ENCODE measurements at regions not wholly inside any gene's neighbourhood (a gene's known extent, or its start where the extent isn't known, plus 50 kb on each side); places are given as distances from the start of the nearest gene placed in this dataset.
"Not testable (repeated sequence)": the region's sequence is repeated elsewhere in the genome, so short reads cannot be mapped to it uniquely, and the experiment has no call there.

- Histone ChIP-seq H3F3A (ENCODE audit: low read depth) (no peaks in the 10 kb centered on the region), H3K27me3 (no peaks in the 10 kb centered on the region), H3K4me2 (no peak overlapping the region), H3K9me3 (ENCODE audit: low read depth) (no peaks in the 10 kb centered on the region), H3K9ac (no peak overlapping the region), H3K27ac (no peak overlapping the region), H3K36me3 (no peaks in the 10 kb centered on the region), H3K4me3 (no peak overlapping the region), H3K4me1 (no peaks in the 10 kb centered on the region), H2AFZ (replicated peaks) (no peak overlapping the region), H4K20me1 (ENCODE audit: low read depth) (no peaks in the 10 kb centered on the region), H3K79me2 (ENCODE audit: low read depth) (no peaks in the 10 kb centered on the region)
- Mint-ChIP-seq H3K4me1 (peaks cover 6% of the 10 kb centered on the region), H3K36me3 (peaks cover under 1% of the 10 kb centered on the region), H3K4me3 (no peak overlapping the region), H3K27me3 (ENCODE audit: insufficient read depth, low read depth) (peaks cover 5% of the 10 kb centered on the region), H3K9me3 (peaks cover 3% of the 10 kb centered on the region), H3K27ac (no peak overlapping the region)
- DNase-seq (ENCODE audit: low spot score), result no peak
- no peak for TF ChIP-seq CTCF (IDR thresholded peaks at IDR 0.05)
- no peak for TF ChIP-seq EZH2 (IDR thresholded peaks at IDR 0.05)
- TF ChIP-seq EZH2phosphoT487 (IDR thresholded peaks at IDR 0.05), result no peak
Observed at GRCh38 chr11:116326146-116326545, 446.6 kb downstream of the BUD13 start.

GRCh38 chr11:116325247-116325646 is 447.5 kb downstream of the BUD13 start:
- no peaks in the 10 kb centered on the region for H3F3A ChIP-seq (ENCODE audit: low read depth)
- peaks cover 4% of the 10 kb centered on the region for H3K36me3 ChIP-seq
- DNase-seq (ENCODE audit: low spot score), result no peak
- Mint-ChIP-seq H3K27me3 (ENCODE audit: insufficient read depth, low read depth) (peaks cover 5% of the 10 kb centered on the region), H3K27ac (no peak overlapping the region), H3K9me3 (peaks cover 10% of the 10 kb centered on the region), H3K4me1 (peaks cover 6% of the 10 kb centered on the region), H3K4me3 (no peak overlapping the region), H3K36me3 (peaks cover 1% of the 10 kb centered on the region)
- no peaks in the 10 kb centered on the region for H3K79me2 ChIP-seq (ENCODE audit: low read depth)
- H3K4me3 ChIP-seq, result no peak overlapping the region
- H3K4me1 ChIP-seq, result no peaks in the 10 kb centered on the region
- no peak overlapping the region for H3K27ac ChIP-seq
- H3K4me2 ChIP-seq, result no peak overlapping the region
- H2AFZ ChIP-seq (replicated peaks), result no peak overlapping the region
- no peaks in the 10 kb centered on the region for H4K20me1 ChIP-seq (ENCODE audit: low read depth)
- no peaks in the 10 kb centered on the region for H3K27me3 ChIP-seq
- no peaks in the 10 kb centered on the region for H3K9me3 ChIP-seq (ENCODE audit: low read depth)
- no peak for TF ChIP-seq CTCF (IDR thresholded peaks at IDR 0.05)
- no peak for TF ChIP-seq EZH2phosphoT487 (IDR thresholded peaks at IDR 0.05)
- TF ChIP-seq EZH2 (IDR thresholded peaks at IDR 0.05), result no peak
- no peak overlapping the region for H3K9ac ChIP-seq

- not testable (repeated sequence) for H3K4me3 Mint-ChIP-seq; H4K20me1 ChIP-seq (ENCODE audit: low read depth); H3K4me3 ChIP-seq; H3K36me3 Mint-ChIP-seq; H3K4me2 ChIP-seq; H3K4me1 ChIP-seq; H3K27ac Mint-ChIP-seq; H3K27me3 ChIP-seq; DNase-seq (ENCODE audit: low spot score); H3K27ac ChIP-seq; H3K27me3 Mint-ChIP-seq (ENCODE audit: insufficient read depth, low read depth); H3K9ac ChIP-seq; H3K79me2 ChIP-seq (ENCODE audit: low read depth); H2AFZ ChIP-seq (replicated peaks); H3K9me3 ChIP-seq (ENCODE audit: low read depth); H3K36me3 ChIP-seq; H3K4me1 Mint-ChIP-seq; H3F3A ChIP-seq (ENCODE audit: low read depth)
- H3K9me3 Mint-ChIP-seq, result peaks cover 12% of the 10 kb centered on the region
Observed at GRCh38 chr11:116324077-116324476, 448.7 kb downstream of the BUD13 start.

- no peak overlapping the region for H3K27ac ChIP-seq
- H3K4me1 Mint-ChIP-seq, result peaks cover 19% of the 10 kb centered on the region
- DNase-seq (ENCODE audit: low spot score), result no peak
- H3K4me1 ChIP-seq, result peaks cover 12% of the 10 kb centered on the region
- H3K9me3 Mint-ChIP-seq, result peaks cover 18% of the 10 kb centered on the region
- TF ChIP-seq EZH2phosphoT487 (IDR thresholded peaks at IDR 0.05), result no peak
- TF ChIP-seq CTCF (IDR thresholded peaks at IDR 0.05), result no peak
- no peak for TF ChIP-seq EZH2 (IDR thresholded peaks at IDR 0.05)
- H3F3A ChIP-seq (ENCODE audit: low read depth), result no peaks in the 10 kb centered on the region
- H3K4me3 ChIP-seq, result no peak overlapping the region
- H3K36me3 ChIP-seq, result peaks cover 4% of the 10 kb centered on the region
- H4K20me1 ChIP-seq (ENCODE audit: low read depth), result no peaks in the 10 kb centered on the region
- H3K4me2 ChIP-seq, result no peak overlapping the region
- no peaks in the 10 kb centered on the region for H3K27me3 ChIP-seq
- no peak overlapping the region for H2AFZ ChIP-seq (replicated peaks)
- H3K79me2 ChIP-seq (ENCODE audit: low read depth), result no peaks in the 10 kb centered on the region
- H3K27me3 Mint-ChIP-seq (ENCODE audit: insufficient read depth, low read depth), result peaks cover 2% of the 10 kb centered on the region
- no peak overlapping the region for H3K9ac ChIP-seq
- peaks cover 1% of the 10 kb centered on the region for H3K36me3 Mint-ChIP-seq
- H3K9me3 ChIP-seq (ENCODE audit: low read depth), result peaks cover 9% of the 10 kb centered on the region
- no peak overlapping the region for H3K27ac Mint-ChIP-seq
- no peak overlapping the region for H3K4me3 Mint-ChIP-seq
Observed at GRCh38 chr11:116317212-116317611, 455.6 kb downstream of the BUD13 start.
